HEK293T (cell line): ENCODE measurements at regions not wholly inside any gene's neighbourhood (a gene's known extent, or its start where the extent isn't known, plus 50 kb on each side); places are given as distances from the start of the nearest gene placed in this dataset.

Experiments
- BHLHE40 ChIP-seq: fragments of 450-650 bp; IDR thresholded peaks from 2 replicates; pipeline ENCODE4 v1.6.1; 2016; ENCODE audit warnings: mild to moderate bottlenecking, moderate library complexity, borderline replicate concordance
- ELF4 ChIP-seq: fragments of 450-650 bp; IDR thresholded peaks from 2 replicates; pipeline ENCODE4 v1.6.1; 2017; ENCODE audit warnings: antibody characterized with exemption
- FOXA1 ChIP-seq: fragments of 450-650 bp; IDR thresholded peaks from 2 replicates; pipeline ENCODE4 v1.6.1; 2016; ENCODE audit warnings: mild to moderate bottlenecking
- FOXM1 ChIP-seq: fragments of 450-650 bp; IDR thresholded peaks from 2 replicates; pipeline ENCODE4 v1.6.1; 2017; ENCODE audit warnings: mild to moderate bottlenecking, borderline replicate concordance
- HDGF ChIP-seq: fragments of 450-650 bp; IDR thresholded peaks from 2 replicates; pipeline ENCODE4 v1.6.1; 2017; ENCODE audit warnings: antibody characterized with exemption, borderline replicate concordance
- L3MBTL2 ChIP-seq: fragments of 450-650 bp; conservative IDR thresholded peaks from 2 replicates; pipeline ENCODE4 v1.6.1; 2016; ENCODE audit warnings: mild to moderate bottlenecking
- LEF1 ChIP-seq: fragments of 450-650 bp; IDR thresholded peaks from 2 replicates; pipeline ENCODE4 v1.6.1; 2017; ENCODE audit warnings: mild to moderate bottlenecking, borderline replicate concordance
- SP1 ChIP-seq: fragments of 450-650 bp; IDR thresholded peaks from 2 replicates; pipeline ENCODE4 v1.6.1; 2017
- SUZ12 ChIP-seq: fragments of 450-650 bp; IDR thresholded peaks from 2 replicates; pipeline ENCODE4 v1.6.1; 2016; ENCODE audit warnings: mild to moderate bottlenecking
- TARDBP ChIP-seq: fragments of 450-650 bp; IDR thresholded peaks from 2 replicates; pipeline ENCODE4 v1.6.1; 2016
- TF ChIP-seq, protein P1 (sequence below): fragments of 450-650 bp; IDR thresholded peaks from 2 replicates; pipeline ENCODE4 v1.6.1; 2016

DNA sequence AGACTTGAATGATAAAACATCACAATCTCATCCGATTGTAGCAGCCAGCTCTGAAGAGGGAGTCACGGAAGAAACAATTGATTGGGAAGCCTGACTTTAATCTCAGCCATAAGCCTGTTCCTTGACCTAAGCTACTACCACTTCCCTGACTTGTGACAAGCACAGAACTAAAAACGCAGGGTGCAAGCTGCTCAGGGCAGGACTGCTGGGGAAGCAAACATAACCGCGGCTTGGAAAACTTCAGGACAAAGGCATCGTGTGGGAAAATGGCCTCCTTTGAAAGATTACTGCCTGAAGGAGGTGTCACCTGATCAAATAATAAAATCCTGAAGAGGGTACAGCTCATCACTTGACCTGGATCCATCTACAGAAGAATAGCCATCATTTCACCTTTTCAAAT lies 595.3 kb upstream of the CADM1 start:
- no peak for TF ChIP-seq SP1
- no peak for TF ChIP-seq LEF1
- TF ChIP-seq TARDBP, result no peak
- no peak for TF ChIP-seq HDGF
- TF ChIP-seq FOXM1, result no peak
- no peak for TF ChIP-seq SUZ12
- no peak for TF ChIP-seq ELF4
- TF ChIP-seq L3MBTL2, result no peak
- TF ChIP-seq, protein P1, sequence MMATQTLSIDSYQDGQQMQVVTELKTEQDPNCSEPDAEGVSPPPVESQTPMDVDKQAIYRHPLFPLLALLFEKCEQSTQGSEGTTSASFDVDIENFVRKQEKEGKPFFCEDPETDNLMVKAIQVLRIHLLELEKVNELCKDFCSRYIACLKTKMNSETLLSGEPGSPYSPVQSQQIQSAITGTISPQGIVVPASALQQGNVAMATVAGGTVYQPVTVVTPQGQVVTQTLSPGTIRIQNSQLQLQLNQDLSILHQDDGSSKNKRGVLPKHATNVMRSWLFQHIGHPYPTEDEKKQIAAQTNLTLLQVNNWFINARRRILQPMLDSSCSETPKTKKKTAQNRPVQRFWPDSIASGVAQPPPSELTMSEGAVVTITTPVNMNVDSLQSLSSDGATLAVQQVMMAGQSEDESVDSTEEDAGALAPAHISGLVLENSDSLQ, result no peak
- no peak for TF ChIP-seq BHLHE40
- TF ChIP-seq FOXA1, result no peak
